WTC11 (cell line): ENCODE measurements at regions not wholly inside any gene's neighbourhood (a gene's known extent, or its start where the extent isn't known, plus 50 kb on each side); places are given as distances from the start of the nearest gene placed in this dataset.

Experiments
- ATAC-seq: fragments of 200-7000 bp; cut with Tn5 transposase; 2 replicates; pipeline ENCODE4 v1.10.0; 2021; ENCODE audit warnings: mild to moderate bottlenecking, moderate library complexity
- CTCF ChIA-PET: fragments of 300-600 bp; sonication (Branson Sonifier 250); formaldehyde crosslinking; loops from one replicate; lab custom pipeline; 2021; ENCODE audit warnings: antibody characterized with exemption; lab: Charles Lee
- POLR2A ChIA-PET: fragments of 350-600 bp; sonication (Branson Sonifier 250); formaldehyde crosslinking; loops from one replicate; lab custom pipeline; 2021; ENCODE audit warnings: antibody characterized with exemption; lab: Charles Lee
- DNase-seq: peaks from one replicate; pipeline ENCODE4 v3.0.0; 2021; ENCODE audit warnings: low spot score
- H3K27ac Mint-ChIP-seq: 2 replicates; pipeline ENCODE4 v1.8.0; 2021; ENCODE audit warnings: mixed read lengths
- H3K27me3 Mint-ChIP-seq: 2 replicates; pipeline ENCODE4 v1.8.0; 2021; ENCODE audit warnings: low read depth, mild to moderate bottlenecking, moderate library complexity, mixed read lengths
- H3K36me3 Mint-ChIP-seq: 2 replicates; pipeline ENCODE4 v1.8.0; 2021; ENCODE audit warnings: mixed read lengths
- H3K4me1 Mint-ChIP-seq: 2 replicates; pipeline ENCODE4 v1.8.0; 2022; ENCODE audit warnings: mixed read lengths
- H3K4me3 Mint-ChIP-seq: 2 replicates; pipeline ENCODE4 v1.8.0; 2021; ENCODE audit warnings: mild to moderate bottlenecking, moderate library complexity, mixed read lengths
- H3K9me3 Mint-ChIP-seq: 2 replicates; pipeline ENCODE4 v1.8.0; 2021; ENCODE audit warnings: mixed read lengths
- ATF1 ChIP-seq: sonication (generic); formaldehyde crosslinking; IDR thresholded peaks from 2 replicates; pipeline ENCODE4 v1.8.1; 2023; ENCODE audit warnings: mild to moderate bottlenecking, moderate library complexity, missing genetic modification reagents
- E2F1 ChIP-seq: sonication (generic); formaldehyde crosslinking; IDR thresholded peaks from 2 replicates; pipeline ENCODE4 v1.8.0; 2022; ENCODE audit warnings: mild to moderate bottlenecking, missing genetic modification reagents
- ELF4 ChIP-seq: sonication (generic); formaldehyde crosslinking; IDR thresholded peaks from 2 replicates; pipeline ENCODE4 v1.8.1; 2022; ENCODE audit warnings: low read depth, mild to moderate bottlenecking, moderate library complexity, missing genetic modification reagents
- EMX1 ChIP-seq: fragments of 250-450 bp; sonication (Bioruptor Pico); IDR thresholded peaks from 2 replicates; pipeline ENCODE4 v1.8.0; 2021; ENCODE audit warnings: mild to moderate bottlenecking
- ESRRA ChIP-seq: sonication (generic); formaldehyde crosslinking; IDR thresholded peaks from 2 replicates; pipeline ENCODE4 v1.8.1; 2022; ENCODE audit warnings: mild to moderate bottlenecking, missing genetic modification reagents, borderline replicate concordance
- FOXK1 ChIP-seq: sonication (generic); formaldehyde crosslinking; IDR thresholded peaks from 2 replicates; pipeline ENCODE4 v1.8.0; 2022; ENCODE audit warnings: mild to moderate bottlenecking, moderate library complexity, missing genetic modification reagents
- KAT7 ChIP-seq: sonication (generic); formaldehyde crosslinking; IDR thresholded peaks from 2 replicates; pipeline ENCODE4 v1.8.1; 2023; ENCODE audit warnings: missing genetic modification reagents, mild to moderate bottlenecking, borderline replicate concordance
- NFATC4 ChIP-seq: fragments of 250-450 bp; sonication (Bioruptor Pico); IDR thresholded peaks from 2 replicates; pipeline ENCODE4 v1.9.0; 2021; ENCODE audit warnings: mild to moderate bottlenecking
- NR2C2 ChIP-seq: sonication (generic); formaldehyde crosslinking; IDR thresholded peaks from 2 replicates; pipeline ENCODE4 v1.8.0; 2022; ENCODE audit warnings: mild to moderate bottlenecking, missing genetic modification reagents
- PRDM15 ChIP-seq: sonication (generic); formaldehyde crosslinking; IDR thresholded peaks from 2 replicates; pipeline ENCODE4 v1.8.0; 2022; ENCODE audit warnings: missing genetic modification reagents
- SP1 ChIP-seq: sonication (generic); formaldehyde crosslinking; conservative IDR thresholded peaks from 2 replicates; pipeline ENCODE4 v1.8.1; 2022; ENCODE audit warnings: missing genetic modification reagents
- TP53 ChIP-seq: sonication (generic); formaldehyde crosslinking; IDR thresholded peaks from 2 replicates; pipeline ENCODE4 v1.8.1; 2023; ENCODE audit warnings: mild to moderate bottlenecking, missing genetic modification reagents
- USF2 ChIP-seq: sonication (generic); formaldehyde crosslinking; IDR thresholded peaks from 2 replicates; pipeline ENCODE4 v1.8.1; 2023; ENCODE audit warnings: mild to moderate bottlenecking, missing genetic modification reagents, moderate library complexity
- ZNF121 ChIP-seq: sonication (generic); formaldehyde crosslinking; IDR thresholded peaks from 2 replicates; pipeline ENCODE4 v1.8.0; 2023; ENCODE audit warnings: missing genetic modification reagents
- ZNF219 ChIP-seq: sonication (generic); formaldehyde crosslinking; IDR thresholded peaks from 2 replicates; pipeline ENCODE4 v1.8.0; 2023; ENCODE audit warnings: missing genetic modification reagents, mild to moderate bottlenecking, borderline replicate concordance
- TF ChIP-seq, protein P1 (sequence below): fragments of 250-450 bp; sonication (Bioruptor Pico); IDR thresholded peaks from 2 replicates; pipeline ENCODE4 v1.8.0; 2021; ENCODE audit warnings: mild to moderate bottlenecking
- TF ChIP-seq, protein P2 (sequence below): sonication (generic); formaldehyde crosslinking; conservative IDR thresholded peaks from 2 replicates; pipeline ENCODE4 v1.8.1; 2023; ENCODE audit warnings: mild to moderate bottlenecking, low read depth, missing genetic modification reagents, moderate library complexity
- TF ChIP-seq, protein P3 (sequence below): sonication (generic); formaldehyde crosslinking; IDR thresholded peaks from 2 replicates; pipeline ENCODE4 v1.8.1; 2023; ENCODE audit warnings: mild to moderate bottlenecking, missing genetic modification reagents

- TF ChIP-seq, protein P1, sequence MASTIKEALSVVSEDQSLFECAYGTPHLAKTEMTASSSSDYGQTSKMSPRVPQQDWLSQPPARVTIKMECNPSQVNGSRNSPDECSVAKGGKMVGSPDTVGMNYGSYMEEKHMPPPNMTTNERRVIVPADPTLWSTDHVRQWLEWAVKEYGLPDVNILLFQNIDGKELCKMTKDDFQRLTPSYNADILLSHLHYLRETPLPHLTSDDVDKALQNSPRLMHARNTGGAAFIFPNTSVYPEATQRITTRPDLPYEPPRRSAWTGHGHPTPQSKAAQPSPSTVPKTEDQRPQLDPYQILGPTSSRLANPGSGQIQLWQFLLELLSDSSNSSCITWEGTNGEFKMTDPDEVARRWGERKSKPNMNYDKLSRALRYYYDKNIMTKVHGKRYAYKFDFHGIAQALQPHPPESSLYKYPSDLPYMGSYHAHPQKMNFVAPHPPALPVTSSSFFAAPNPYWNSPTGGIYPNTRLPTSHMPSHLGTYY (CRISPR knock-in tag) = no peak
- TF ChIP-seq EMX1 = no peak
- TF ChIP-seq, all 79 proteins: peak for 0
Measured at GRCh38 chr4:26085551-26085950, 171.5 kb downstream of the SMIM20 start (continued).

- no peak for ATAC-seq
- CTCF ChIA-PET = interaction anchor here (1.3 to 1.8 kb wide), 2 partner anchors 238 to 243 kb away, joined by 4 to 6 read pairs; no protein-coding TSS in a partner anchor
- Mint-ChIP-seq H3K36me3 (peaks cover 20% of the 10 kb centered on the region), H3K27me3 (no peaks in the 10 kb centered on the region), H3K4me1 (peaks cover 13% of the 10 kb centered on the region), H3K9me3 (peaks cover 23% of the 10 kb centered on the region), H3K27ac (no peak overlapping the region), H3K4me3 (no peak overlapping the region)
- POLR2A ChIA-PET = no interaction called here
- no peak for DNase-seq
- TF ChIP-seq E2F1 (CRISPR knock-in tag) = no peak
- TF ChIP-seq KAT7 (CRISPR knock-in tag) = no peak
- no peak for TF ChIP-seq ZNF219 (CRISPR knock-in tag)
Measured at GRCh38 chr4:26086621-26087441, 172.8 kb downstream of the SMIM20 start.

DNA sequence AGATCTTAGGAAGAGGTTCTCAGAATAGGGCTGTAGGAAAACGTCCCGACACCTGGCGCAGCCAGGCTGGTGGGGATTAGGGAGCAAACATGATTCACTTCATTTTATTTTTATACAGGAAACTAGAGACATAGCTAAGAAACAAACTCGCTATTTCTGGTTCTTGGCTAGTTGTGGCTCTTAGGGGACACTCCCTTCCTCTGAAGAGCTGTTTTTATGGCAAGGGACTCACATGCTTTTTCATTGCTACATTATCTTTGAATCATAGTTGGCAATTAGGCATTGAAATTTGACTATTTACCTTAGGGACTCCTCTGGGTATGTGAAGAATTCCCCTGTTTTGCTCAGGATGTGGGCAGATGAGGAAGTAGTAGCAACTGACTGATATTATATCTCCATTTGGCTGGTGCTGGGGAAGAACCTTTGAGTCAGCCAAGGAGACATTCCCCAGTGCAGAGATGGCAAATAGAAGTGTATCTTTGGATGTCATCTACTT is 174.5 kb downstream of the SMIM20 start:
- Mint-ChIP-seq H3K4me3 (no peak overlapping the region), H3K36me3 (peaks cover 20% of the 10 kb centered on the region), H3K27me3 (no peaks in the 10 kb centered on the region), H3K4me1 (peaks cover 7% of the 10 kb centered on the region), H3K9me3 (peaks cover 30% of the 10 kb centered on the region), H3K27ac (no peak overlapping the region)
- ChIA-PET CTCF (no interaction called here), POLR2A (no interaction called here)
- DNase-seq (no peak), ATAC-seq (no peak)
- TF ChIP-seq ELF4 (no peak), FOXK1 (CRISPR knock-in tag) (no peak), ESRRA (CRISPR knock-in tag) (no peak), ATF1 (no peak), PRDM15 (no peak), KAT7 (CRISPR knock-in tag) (no peak), USF2 (CRISPR knock-in tag) (no peak), NR2C2 (CRISPR knock-in tag) (no peak), ZNF121 (CRISPR knock-in tag) (no peak), TP53 (CRISPR knock-in tag) (no peak), NFATC4 (CRISPR knock-in tag) (no peak), SP1 (no peak)
- TF ChIP-seq, protein P2, sequence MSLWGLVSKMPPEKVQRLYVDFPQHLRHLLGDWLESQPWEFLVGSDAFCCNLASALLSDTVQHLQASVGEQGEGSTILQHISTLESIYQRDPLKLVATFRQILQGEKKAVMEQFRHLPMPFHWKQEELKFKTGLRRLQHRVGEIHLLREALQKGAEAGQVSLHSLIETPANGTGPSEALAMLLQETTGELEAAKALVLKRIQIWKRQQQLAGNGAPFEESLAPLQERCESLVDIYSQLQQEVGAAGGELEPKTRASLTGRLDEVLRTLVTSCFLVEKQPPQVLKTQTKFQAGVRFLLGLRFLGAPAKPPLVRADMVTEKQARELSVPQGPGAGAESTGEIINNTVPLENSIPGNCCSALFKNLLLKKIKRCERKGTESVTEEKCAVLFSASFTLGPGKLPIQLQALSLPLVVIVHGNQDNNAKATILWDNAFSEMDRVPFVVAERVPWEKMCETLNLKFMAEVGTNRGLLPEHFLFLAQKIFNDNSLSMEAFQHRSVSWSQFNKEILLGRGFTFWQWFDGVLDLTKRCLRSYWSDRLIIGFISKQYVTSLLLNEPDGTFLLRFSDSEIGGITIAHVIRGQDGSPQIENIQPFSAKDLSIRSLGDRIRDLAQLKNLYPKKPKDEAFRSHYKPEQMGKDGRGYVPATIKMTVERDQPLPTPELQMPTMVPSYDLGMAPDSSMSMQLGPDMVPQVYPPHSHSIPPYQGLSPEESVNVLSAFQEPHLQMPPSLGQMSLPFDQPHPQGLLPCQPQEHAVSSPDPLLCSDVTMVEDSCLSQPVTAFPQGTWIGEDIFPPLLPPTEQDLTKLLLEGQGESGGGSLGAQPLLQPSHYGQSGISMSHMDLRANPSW (CRISPR knock-in tag) = no peak
- TF ChIP-seq, protein P3, sequence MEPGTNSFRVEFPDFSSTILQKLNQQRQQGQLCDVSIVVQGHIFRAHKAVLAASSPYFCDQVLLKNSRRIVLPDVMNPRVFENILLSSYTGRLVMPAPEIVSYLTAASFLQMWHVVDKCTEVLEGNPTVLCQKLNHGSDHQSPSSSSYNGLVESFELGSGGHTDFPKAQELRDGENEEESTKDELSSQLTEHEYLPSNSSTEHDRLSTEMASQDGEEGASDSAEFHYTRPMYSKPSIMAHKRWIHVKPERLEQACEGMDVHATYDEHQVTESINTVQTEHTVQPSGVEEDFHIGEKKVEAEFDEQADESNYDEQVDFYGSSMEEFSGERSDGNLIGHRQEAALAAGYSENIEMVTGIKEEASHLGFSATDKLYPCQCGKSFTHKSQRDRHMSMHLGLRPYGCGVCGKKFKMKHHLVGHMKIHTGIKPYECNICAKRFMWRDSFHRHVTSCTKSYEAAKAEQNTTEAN (CRISPR knock-in tag) = no peak
